ENCODE measurements at regions not wholly inside any gene's neighbourhood (a gene's known extent, or its start where the extent isn't known, plus 50 kb on each side); places are given as distances from the start of the nearest gene placed in this dataset.

- no peak for DNase-seq
- no peaks in the 10 kb centered on the region for H3K27me3 ChIP-seq
- no peaks in the 10 kb centered on the region for H3K4me1 ChIP-seq
- intact Hi-C loops (cut with DNase I; ENCODE audit: low total_unique reads), result no loop called here
- H3K36me3 ChIP-seq, result no peaks in the 10 kb centered on the region
- no peak for TF ChIP-seq POLR2A (IDR thresholded peaks at IDR 0.05)
- TF ChIP-seq CTCF (IDR thresholded peaks at IDR 0.05), result no peak
- H3K27ac ChIP-seq, result no peak overlapping the region
- H3K9me3 ChIP-seq, result no peaks in the 10 kb centered on the region
- no peak overlapping the region for H3K4me3 ChIP-seq
- WGBS, 5 donors, result 80 to 86% (median 85%) methylated on average over 7 of the region's 7 CpGs
Observed at GRCh38 chr3:31472479-31473390, 60.0 kb upstream of the STT3B start.

GRCh38 chr3:31476209-31476608 is 56.5 kb upstream of the STT3B start:
- H3K27ac ChIP-seq, result no peak overlapping the region
- no peak overlapping the region for H3K4me3 ChIP-seq
- H3K9me3 ChIP-seq, result peaks cover 0 to 5% (median 0%) of the 10 kb centered on the region in 4 donors
- WGBS, 5 donors, result 89 to 98% (median 96%) methylated on average over 4 of the region's 4 CpGs
- intact Hi-C loops (cut with DNase I; ENCODE audit: low total_unique reads), result no loop called here
- H3K36me3 ChIP-seq, result no peaks in the 10 kb centered on the region
- no peaks in the 10 kb centered on the region for H3K27me3 ChIP-seq
- no peaks in the 10 kb centered on the region for H3K4me1 ChIP-seq
- DNase-seq, result no peak
- TF ChIP-seq CTCF (IDR thresholded peaks at IDR 0.05), result no peak
- no peak for TF ChIP-seq EP300 (IDR thresholded peaks at IDR 0.05)

GRCh38 chr3:31479431-31479830 is 53.3 kb upstream of the STT3B start:
- WGBS, 5 donors, result 61 to 100% (median 97%) methylated on average over 1 of the region's 1 CpG

GRCh38 chr3:31481697-31482096 is 51.0 kb upstream of the STT3B start:
- 66 to 87% (median 85%) methylated on average over 3 of the region's 3 CpGs for WGBS, 5 donors
- Histone ChIP-seq H3K27me3 (no peaks in the 10 kb centered on the region), H3K27ac (no peak overlapping the region), H3K36me3 (no peaks in the 10 kb centered on the region), H3K4me1 (no peaks in the 10 kb centered on the region), H3K4me3 (no peak overlapping the region), H3K9me3 (peaks cover 0 to 5% (median 0%) of the 10 kb centered on the region in 4 donors)
- intact Hi-C loops (cut with DNase I; ENCODE audit: low total_unique reads), result no loop called here
- DNase-seq, result no peak
- no peak for TF ChIP-seq POLR2A (IDR thresholded peaks at IDR 0.05)
- TF ChIP-seq EP300 (IDR thresholded peaks at IDR 0.05), result no peak
- TF ChIP-seq POLR2AphosphoS5 (IDR thresholded peaks at IDR 0.05), result no peak
- TF ChIP-seq CTCF (IDR thresholded peaks at IDR 0.05), result no peak

More at GRCh38 chr3:31479431-31479830, 53.3 kb upstream of the STT3B start:
- intact Hi-C loops (cut with DNase I; ENCODE audit: low total_unique reads), result no loop called here
- Histone ChIP-seq H3K4me1 (no peaks in the 10 kb centered on the region), H3K36me3 (no peaks in the 10 kb centered on the region), H3K4me3 (no peak overlapping the region), H3K27me3 (no peaks in the 10 kb centered on the region), H3K9me3 (peaks cover 0 to 5% (median 0%) of the 10 kb centered on the region in 4 donors), H3K27ac (no peak overlapping the region)
- TF ChIP-seq EP300 (IDR thresholded peaks at IDR 0.05) (no peak), POLR2AphosphoS5 (IDR thresholded peaks at IDR 0.05) (no peak), POLR2A (IDR thresholded peaks at IDR 0.05) (no peak), CTCF (IDR thresholded peaks at IDR 0.05) (no peak)
- DNase-seq, result no peak

All from stomach (tissue), 8 donors.